Mesenchymal stem cell (in vitro differentiated cells and primary cell): ENCODE measurements at regions not wholly inside any gene's neighbourhood (a gene's known extent, or its start where the extent isn't known, plus 50 kb on each side); places are given as distances from the start of the nearest gene placed in this dataset.

Source experiments
- DNase-seq: peaks from one replicate; pipeline ENCODE4 v3.0.0-alpha.2; 2013
- H2AFZ ChIP-seq: one replicate; pipeline ENCODE4 v1.6.1; 2013; ENCODE audit warnings: low read depth, mild to moderate bottlenecking, control low read depth, inconsistent platforms, low read length, moderate library complexity
- H2AK5ac ChIP-seq: 2 replicates; pipeline ENCODE4 v1.6.1; 2013; ENCODE audit warnings: low read length, moderate library complexity, mild to moderate bottlenecking, inconsistent platforms; ENCODE audit not compliant: severe bottlenecking
- H2BK120ac ChIP-seq: one replicate; pipeline ENCODE4 v1.6.1; 2013; ENCODE audit warnings: low read depth, mild to moderate bottlenecking, inconsistent platforms, low read length, moderate library complexity
- H2BK12ac ChIP-seq, 2 experiments: one replicate each; pipeline ENCODE4 v1.6.1; 2013; ENCODE audit warnings: inconsistent platforms in 2 of 2, low read length in 2 of 2, mild to moderate bottlenecking in 2 of 2, moderate library complexity in 2 of 2, control low read depth in 1 of 2
- H2BK15ac ChIP-seq: one replicate; pipeline ENCODE4 v1.6.1; 2013; ENCODE audit warnings: mild to moderate bottlenecking, low read depth, inconsistent platforms; ENCODE audit not compliant: poor library complexity, severe bottlenecking
- H2BK5ac ChIP-seq: 2 replicates; pipeline ENCODE4 v1.6.1; 2013; ENCODE audit warnings: low read depth, mild to moderate bottlenecking, low read length, control low read depth, inconsistent platforms; ENCODE audit not compliant: poor library complexity, severe bottlenecking
- H3K14ac ChIP-seq, 2 experiments: one replicate each; pipeline ENCODE4 v1.6.1; 2013; ENCODE audit warnings: inconsistent platforms in 2 of 2, low read length in 2 of 2, control low read depth in 1 of 2, mild to moderate bottlenecking in 1 of 2, moderate library complexity in 1 of 2
- H3K18ac ChIP-seq, 2 experiments: one replicate each; pipeline ENCODE4 v1.6.1; 2013; ENCODE audit warnings: inconsistent platforms in 2 of 2, low read length in 2 of 2, control low read depth in 1 of 2, low read depth in 1 of 2, mild to moderate bottlenecking in 1 of 2
- H3K23ac ChIP-seq, 2 experiments: one replicate each; pipeline ENCODE4 v1.6.1; 2013; ENCODE audit warnings: inconsistent platforms in 2 of 2, low read length in 2 of 2, mild to moderate bottlenecking in 2 of 2, moderate library complexity in 2 of 2, control low read depth in 1 of 2
- H3K27ac ChIP-seq: 2 replicates; pipeline ENCODE4 v1.5.1; 2013; ENCODE audit warnings: mild to moderate bottlenecking, moderate library complexity, low read length, control low read depth, inconsistent platforms; ENCODE audit not compliant: poor library complexity, severe bottlenecking
- H3K27me3 ChIP-seq, 2 experiments: 2 replicates each; pipeline versions ENCODE4 v1.6.1 to v1.7.0; 2013; ENCODE audit warnings: low read length in 2 of 2, mild to moderate bottlenecking in 2 of 2, moderate library complexity in 2 of 2, control low read depth in 1 of 2, inconsistent platforms in 1 of 2; ENCODE audit not compliant: control insufficient read depth in 1 of 2, insufficient read depth in 1 of 2
- H3K36me3 ChIP-seq, 2 experiments: 2 replicates each; pipeline versions ENCODE4 v1.6.1 to v1.7.0; 2013; ENCODE audit warnings: low read length in 2 of 2, control low read depth in 1 of 2, inconsistent platforms in 1 of 2, low read depth in 1 of 2, mild to moderate bottlenecking in 1 of 2; ENCODE audit not compliant: insufficient read depth in 2 of 2, control insufficient read depth in 1 of 2
- H3K4ac ChIP-seq, 2 experiments: one replicate each; pipeline ENCODE4 v1.6.1; 2013; ENCODE audit warnings: inconsistent platforms in 2 of 2, low read length in 2 of 2, mild to moderate bottlenecking in 2 of 2, moderate library complexity in 2 of 2, control low read depth in 1 of 2, low read depth in 1 of 2
- H3K4me1 ChIP-seq: 2 replicates; pipeline ENCODE4 v1.6.1; 2013; ENCODE audit warnings: low read depth, low read length, control low read depth; ENCODE audit not compliant: control insufficient read depth, insufficient read depth
- H3K4me2 ChIP-seq: 2 replicates; pipeline ENCODE4 v1.6.1; 2013; ENCODE audit warnings: low read length, mild to moderate bottlenecking, inconsistent platforms; ENCODE audit not compliant: poor library complexity, severe bottlenecking
- H3K4me3 ChIP-seq, 2 experiments: 2 replicates each; pipeline versions ENCODE4 v1.5.1 to v1.7.0; 2013; ENCODE audit warnings: low read length in 2 of 2, mild to moderate bottlenecking in 2 of 2, control low read depth in 1 of 2, low read depth in 1 of 2; ENCODE audit not compliant: insufficient read depth in 1 of 2
- H3K79me1 ChIP-seq: replicated peaks from 2 replicates; pipeline ENCODE4 v1.6.1; 2013; ENCODE audit warnings: mild to moderate bottlenecking, control low read depth, low read length, inconsistent platforms; ENCODE audit not compliant: poor library complexity, severe bottlenecking
- H3K9ac ChIP-seq: 2 replicates; pipeline ENCODE4 v1.7.0; 2013; ENCODE audit warnings: mild to moderate bottlenecking, low read length, moderate library complexity
- H3K9me3 ChIP-seq: 2 replicates; pipeline ENCODE4 v1.7.0; 2013; ENCODE audit warnings: mild to moderate bottlenecking, low read length; ENCODE audit not compliant: control insufficient read depth
- H4K8ac ChIP-seq: one replicate; pipeline ENCODE4 v1.6.1; 2013; ENCODE audit warnings: inconsistent platforms, mild to moderate bottlenecking, low read length, moderate library complexity
- H4K91ac ChIP-seq: one replicate; pipeline ENCODE4 v1.6.1; 2013; ENCODE audit warnings: mild to moderate bottlenecking, low read length, inconsistent platforms
- WGBS: methylation state at CpG from one replicate; pipeline ENCODE4 v1.1.7; 2013; ENCODE audit warnings: mixed read lengths; 5-methylcytosine and 5-hydroxymethylcytosine counted together

DNA sequence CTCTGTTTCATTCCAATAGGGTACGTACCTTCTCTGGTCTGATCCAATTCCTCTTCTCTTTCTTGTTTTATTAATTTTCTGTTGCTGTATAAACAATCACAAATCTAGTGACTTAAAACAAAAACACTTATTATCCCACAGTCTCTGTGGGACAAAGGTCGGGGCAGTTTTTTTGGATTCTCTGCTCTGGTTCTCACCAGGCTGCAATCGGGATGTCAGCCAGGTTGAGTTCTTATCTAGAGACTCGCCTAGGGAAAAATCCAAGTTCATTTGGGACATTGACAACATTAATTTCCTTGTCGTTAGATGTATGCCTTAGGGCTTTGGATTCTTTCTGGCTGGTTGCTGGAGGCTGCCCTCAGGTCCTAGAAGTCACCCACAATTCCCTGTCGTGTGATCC is 430.5 kb upstream of the RORB start:
- H4K8ac ChIP-seq: no peak overlapping the region
- no peak overlapping the region for H3K18ac ChIP-seq
- H3K79me1 ChIP-seq: no peaks in the 10 kb centered on the region
- H3K27ac ChIP-seq: no peak overlapping the region
- no peak overlapping the region for H2BK15ac ChIP-seq
- no peak overlapping the region for H3K4ac ChIP-seq
- H3K36me3 ChIP-seq: no peaks in the 10 kb centered on the region
- no peak overlapping the region for H3K9ac ChIP-seq
- no peak overlapping the region for H2BK12ac ChIP-seq
- H2BK120ac ChIP-seq: no peak overlapping the region
- H3K27me3 ChIP-seq: no peaks in the 10 kb centered on the region
- WGBS: 70% methylated on average over 6 of the region's 6 CpGs
- H2BK5ac ChIP-seq: no peak overlapping the region
- no peak overlapping the region for H3K14ac ChIP-seq
- DNase-seq: no peak
- H2AFZ ChIP-seq: no peak overlapping the region
- no peaks in the 10 kb centered on the region for H3K4me1 ChIP-seq
- H3K9me3 ChIP-seq: no peaks in the 10 kb centered on the region
- no peak overlapping the region for H3K23ac ChIP-seq
- H2AK5ac ChIP-seq: no peak overlapping the region
- no peak overlapping the region for H4K91ac ChIP-seq
- no peak overlapping the region for H3K4me2 ChIP-seq
- no peak overlapping the region for H3K4me3 ChIP-seq

DNA sequence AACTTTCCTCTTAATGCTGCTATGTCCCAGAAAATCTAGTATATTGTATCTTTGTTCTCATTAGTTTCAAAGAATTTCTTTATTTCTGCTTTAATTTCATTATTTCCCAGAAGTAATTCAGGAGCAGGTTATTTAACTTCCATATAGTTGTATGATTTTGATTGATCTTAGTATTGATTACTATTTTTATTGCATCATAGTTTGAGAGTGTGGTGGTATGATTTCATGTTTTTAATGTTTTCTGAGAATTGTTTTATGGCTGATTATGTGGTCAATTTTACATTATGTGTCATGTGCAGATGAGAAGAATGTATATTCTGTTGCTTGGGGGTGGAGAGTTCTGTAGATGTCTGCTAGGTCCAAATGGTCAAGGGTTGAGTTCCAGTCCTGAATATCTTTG is 425.6 kb upstream of the RORB start:
- no peak overlapping the region for H2BK120ac ChIP-seq
- H2BK12ac ChIP-seq: no peak overlapping the region
- peaks cover 13% of the 10 kb centered on the region for H3K9me3 ChIP-seq
- no peak overlapping the region for H3K4me2 ChIP-seq
- no peak overlapping the region for H2BK15ac ChIP-seq
- H3K9ac ChIP-seq: no peak overlapping the region
- H4K8ac ChIP-seq: no peak overlapping the region
- no peak overlapping the region for H2AK5ac ChIP-seq
- no peaks in the 10 kb centered on the region for H3K27me3 ChIP-seq
- H3K4me1 ChIP-seq: no peaks in the 10 kb centered on the region
- no peak overlapping the region for H3K18ac ChIP-seq
- no peak overlapping the region for H3K23ac ChIP-seq
- no peak overlapping the region for H4K91ac ChIP-seq
- no peak for DNase-seq
- H3K27ac ChIP-seq: no peak overlapping the region
- H3K14ac ChIP-seq: no peak overlapping the region
- H3K4ac ChIP-seq: no peak overlapping the region
- H3K36me3 ChIP-seq: no peaks in the 10 kb centered on the region
- no peak overlapping the region for H2AFZ ChIP-seq
- H2BK5ac ChIP-seq: no peak overlapping the region
- H3K79me1 ChIP-seq: no peaks in the 10 kb centered on the region
- no peak overlapping the region for H3K4me3 ChIP-seq

DNA sequence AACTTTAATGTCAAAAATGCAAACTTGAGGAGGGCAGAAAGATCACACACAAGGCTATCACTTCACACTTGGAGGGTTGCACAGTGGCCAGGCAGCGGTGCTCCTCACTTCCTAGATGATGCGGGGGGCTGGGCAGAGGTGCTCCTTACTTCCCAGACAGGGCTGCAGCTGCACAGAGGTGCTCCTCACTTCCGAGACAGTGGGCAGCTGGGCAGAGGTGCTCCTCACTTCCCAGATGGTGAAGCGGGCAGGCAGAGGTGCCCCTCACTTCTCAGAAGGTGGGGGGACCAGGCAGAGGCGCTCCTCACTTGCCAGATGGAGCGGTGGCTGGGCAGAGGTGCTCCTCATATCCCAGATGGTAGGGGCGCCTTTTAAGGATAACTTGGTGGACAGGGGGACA is 423.2 kb upstream of the RORB start:
- Histone ChIP-seq H3K23ac (no peak overlapping the region), H2BK120ac (no peak overlapping the region), H3K9ac (no peak overlapping the region), H3K9me3 (peaks cover 15% of the 10 kb centered on the region), H3K36me3 (no peaks in the 10 kb centered on the region), H3K4me1 (no peaks in the 10 kb centered on the region), H3K14ac (no peak overlapping the region), H3K4me3 (no peak overlapping the region), H3K4me2 (no peak overlapping the region), H4K91ac (no peak overlapping the region), H3K79me1 (no peaks in the 10 kb centered on the region), H4K8ac (no peak overlapping the region), H2BK12ac (no peak overlapping the region), H3K27ac (no peak overlapping the region), H3K27me3 (no peaks in the 10 kb centered on the region), H2AK5ac (no peak overlapping the region), H2AFZ (no peak overlapping the region), H3K4ac (no peak overlapping the region), H3K18ac (no peak overlapping the region), H2BK15ac (no peak overlapping the region), H2BK5ac (no peak overlapping the region)
- 81% methylated on average over 7 of the region's 7 CpGs for WGBS
- DNase-seq: no peak

DNA sequence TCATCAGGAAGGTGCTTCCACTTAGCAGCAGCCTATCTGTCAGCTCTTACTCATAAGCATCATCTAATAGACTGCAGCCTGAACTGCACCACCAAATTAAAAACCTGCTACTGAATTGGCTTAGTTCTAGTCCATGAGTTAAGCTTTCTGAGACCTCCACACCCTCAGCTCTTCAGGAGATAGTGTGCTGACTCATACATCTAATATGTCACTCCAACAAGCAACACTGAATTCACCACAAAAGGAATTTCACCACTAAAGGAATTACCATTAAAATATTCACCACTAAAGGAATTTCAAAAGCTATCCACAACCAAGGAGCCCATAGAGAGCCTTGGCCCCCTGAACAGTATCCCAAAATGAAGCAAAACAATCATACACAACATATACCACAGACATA is 418.5 kb upstream of the RORB start:
- no peak overlapping the region for H2BK120ac ChIP-seq
- H3K79me1 ChIP-seq: no peaks in the 10 kb centered on the region
- peaks cover 5% of the 10 kb centered on the region for H3K9me3 ChIP-seq
- no peak overlapping the region for H3K4me3 ChIP-seq
- no peak overlapping the region for H2BK12ac ChIP-seq
- H2BK5ac ChIP-seq: no peak overlapping the region
- no peaks in the 10 kb centered on the region for H3K36me3 ChIP-seq
- no peak overlapping the region for H3K23ac ChIP-seq
- H4K91ac ChIP-seq: no peak overlapping the region
- H3K4me1 ChIP-seq: no peaks in the 10 kb centered on the region
- peak; percentile 35 for DNase-seq
- H3K4me2 ChIP-seq: no peak overlapping the region
- no peak overlapping the region for H3K9ac ChIP-seq
- H3K18ac ChIP-seq: no peak overlapping the region
- no peak overlapping the region for H2BK15ac ChIP-seq
- H4K8ac ChIP-seq: no peak overlapping the region
- no peak overlapping the region for H3K14ac ChIP-seq
- H3K27me3 ChIP-seq: no peaks in the 10 kb centered on the region
- no peak overlapping the region for H2AFZ ChIP-seq
- H3K4ac ChIP-seq: no peak overlapping the region
- H3K27ac ChIP-seq: no peak overlapping the region
- H2AK5ac ChIP-seq: no peak overlapping the region
